ENCODE measurements at regions not wholly inside any gene's neighbourhood (a gene's known extent, or its start where the extent isn't known, plus 50 kb on each side); places are given as distances from the start of the nearest gene placed in this dataset.

DNA sequence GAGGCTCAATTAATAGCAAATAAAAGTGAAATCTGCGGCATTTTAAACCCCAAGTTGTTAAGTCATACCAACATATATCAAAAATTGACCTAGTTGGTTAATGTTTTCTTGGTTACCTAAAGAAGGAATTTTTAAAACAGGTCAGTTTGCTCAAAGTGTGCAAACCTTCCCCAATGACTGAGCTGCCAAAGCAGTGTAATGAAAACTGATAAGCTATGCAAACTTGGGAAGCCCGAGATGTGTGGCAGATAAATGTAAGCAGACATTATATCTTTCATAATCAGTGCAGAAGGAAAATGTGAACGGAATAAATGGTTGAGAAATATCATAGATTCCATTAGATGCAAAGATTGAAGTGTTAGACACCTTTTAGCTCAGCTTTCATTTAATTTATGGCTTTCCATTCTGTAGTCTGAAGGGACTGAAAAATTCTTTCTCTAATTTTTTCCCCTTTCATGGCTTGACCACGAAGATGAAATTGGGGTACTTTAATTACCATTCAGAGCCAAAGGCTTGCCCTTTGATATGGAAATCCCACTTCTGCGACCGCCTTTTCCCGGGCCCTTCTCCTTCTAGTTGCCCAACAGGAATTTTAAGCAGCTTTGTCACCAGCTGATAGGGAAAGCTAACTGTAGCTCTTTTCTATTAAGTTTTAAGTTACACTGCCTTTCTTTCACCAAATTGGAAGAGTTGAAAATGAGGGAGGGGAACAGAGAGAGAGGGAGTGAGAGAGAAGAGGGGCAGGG is 306.6 kb upstream of the SOX5 start:
- TF ChIP-seq POLR2A (IDR thresholded peaks at IDR 0.05), result no peak
- TF ChIP-seq CTCF (IDR thresholded peaks at IDR 0.05 in 8 of 11, conservative IDR thresholded peaks at IDR 0.05 in 3 of 11), result no peak
- no peak for TF ChIP-seq POLR2AphosphoS5 (IDR thresholded peaks at IDR 0.05)

All from spleen (tissue), 7 donors.